Colon (tissue), 2 donors: ENCODE measurements at regions not wholly inside any gene's neighbourhood (a gene's known extent, or its start where the extent isn't known, plus 50 kb on each side); places are given as distances from the start of the nearest gene placed in this dataset.
"Not testable (repeated sequence)": the region's sequence is repeated elsewhere in the genome, so short reads cannot be mapped to it uniquely, and the experiment has no call there.

Source experiments
- FAIRE-seq: peaks from 2 replicates; lab custom pipeline; 2012; peaks lifted over from hg19 to GRCh38; lab: Jason Lieb, UNC
- donor health status: control.
- donor health status: control.

DNA sequence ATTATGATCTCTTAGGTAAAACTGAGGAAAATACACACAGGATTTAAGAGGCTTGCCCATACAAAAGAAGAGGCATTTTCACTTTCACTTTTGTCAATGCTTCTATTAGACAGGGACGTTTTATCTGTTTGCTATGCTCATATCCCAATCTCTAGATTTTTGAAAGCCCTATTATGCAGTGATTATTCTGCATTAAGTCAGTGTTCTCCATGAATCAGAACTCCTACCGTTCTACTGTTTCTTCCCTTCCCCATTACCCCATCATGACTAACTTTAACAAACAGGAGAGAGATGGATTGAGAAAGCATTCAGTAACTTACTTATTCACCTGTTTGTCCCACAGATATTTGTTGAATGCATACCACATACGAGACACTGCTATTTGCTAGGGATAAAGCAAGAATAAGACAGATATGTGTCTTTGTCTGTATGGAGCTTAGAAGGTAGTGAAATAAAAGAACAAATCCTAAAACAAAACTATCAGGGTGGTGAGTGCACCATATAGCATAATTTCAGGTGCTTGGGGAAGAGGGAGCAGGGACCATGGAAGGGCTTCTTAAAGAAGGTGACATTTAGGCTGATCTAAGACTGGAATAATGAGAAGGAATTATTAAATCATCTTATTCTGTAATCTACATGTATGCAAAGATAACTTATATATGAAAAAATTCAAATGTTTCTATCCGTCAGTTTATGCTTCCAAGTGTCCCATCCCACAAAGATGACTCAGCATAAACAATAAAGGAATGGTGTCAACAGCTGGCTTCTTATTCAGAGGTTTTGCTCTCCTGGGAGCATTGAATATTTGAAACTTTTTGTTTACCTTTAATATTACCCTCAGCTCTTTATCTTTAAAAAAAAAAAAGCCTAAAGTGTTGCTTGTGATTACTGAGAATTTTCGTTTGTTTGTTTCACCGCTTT is 328.1 kb downstream of the HINT1 start:
- no peak for FAIRE-seq

DNA sequence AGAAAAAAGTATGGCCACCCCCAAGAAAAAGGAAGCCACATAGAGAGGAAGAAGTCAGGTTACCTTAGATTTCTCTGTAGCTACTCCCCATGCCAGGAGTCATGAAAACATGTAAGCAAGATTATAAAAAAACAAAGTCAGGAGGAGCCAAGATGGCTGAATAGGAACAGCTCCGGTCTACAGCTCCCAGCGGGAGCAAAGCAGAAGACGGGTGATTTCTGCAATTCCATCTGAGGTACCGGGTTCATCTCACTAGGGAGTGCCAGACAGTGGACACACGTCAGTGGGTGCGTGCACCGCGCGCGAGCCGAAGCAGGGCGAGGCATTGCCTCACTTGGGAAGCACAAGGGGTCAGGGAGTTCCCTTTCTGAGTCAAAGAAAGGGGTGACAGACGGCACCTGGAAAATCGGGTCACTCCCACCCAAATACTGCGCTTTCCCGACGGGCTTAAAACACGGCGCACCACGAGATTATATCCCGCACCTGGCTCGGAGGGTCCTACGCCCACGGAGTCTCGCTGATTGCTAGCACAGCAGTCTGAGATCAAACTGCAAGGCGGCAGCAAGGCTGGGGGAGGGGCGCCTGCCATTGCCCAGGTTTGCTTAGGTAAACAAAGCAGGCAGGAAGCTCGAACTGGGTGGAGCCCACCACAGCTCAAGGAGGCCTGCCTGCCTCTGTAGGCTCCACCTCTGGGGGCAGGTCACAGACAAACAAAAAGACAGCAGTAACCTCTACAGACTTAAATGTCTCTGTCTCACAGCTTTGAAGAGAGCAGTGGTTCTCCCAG is 347.3 kb downstream of the HINT1 start:
- FAIRE-seq = not testable (repeated sequence)

DNA sequence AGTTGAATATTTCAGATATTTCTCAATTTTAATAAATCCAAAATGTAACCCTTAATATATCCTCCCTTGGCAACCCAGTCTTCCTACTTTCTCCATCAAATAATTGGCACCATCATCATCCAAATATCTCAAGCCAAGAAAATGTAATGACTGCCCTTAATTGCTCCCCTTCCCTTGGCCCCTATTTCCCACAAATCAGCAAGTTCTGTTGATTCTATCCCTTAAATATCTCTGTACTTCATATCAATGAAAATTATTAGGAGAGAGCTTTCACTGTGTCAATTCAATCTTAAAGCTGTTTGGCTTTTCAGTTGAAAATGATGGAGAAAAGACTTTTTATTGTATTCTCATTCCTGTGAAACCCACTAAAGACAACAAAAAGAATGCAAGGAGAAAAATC is 349.8 kb downstream of the HINT1 start:
- FAIRE-seq = no peak

DNA sequence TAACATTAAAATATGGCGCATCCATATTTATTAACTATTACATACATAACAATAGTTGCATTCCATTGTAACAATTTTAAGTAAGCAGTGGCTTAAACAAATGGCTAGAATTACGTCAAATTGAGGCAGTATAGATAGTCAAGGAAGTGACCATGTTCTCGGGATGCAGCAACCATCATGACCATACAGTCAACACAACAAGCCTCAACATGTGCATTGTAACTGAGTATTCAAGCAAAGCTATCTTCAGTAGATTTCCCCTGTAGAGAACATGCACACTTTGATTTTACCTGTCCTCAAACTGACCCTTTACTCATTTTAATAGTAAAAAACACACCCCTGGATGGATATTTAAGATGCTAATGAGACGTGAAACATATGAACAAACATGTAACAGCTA is 356.4 kb downstream of the HINT1 start:
- FAIRE-seq = no peak

DNA sequence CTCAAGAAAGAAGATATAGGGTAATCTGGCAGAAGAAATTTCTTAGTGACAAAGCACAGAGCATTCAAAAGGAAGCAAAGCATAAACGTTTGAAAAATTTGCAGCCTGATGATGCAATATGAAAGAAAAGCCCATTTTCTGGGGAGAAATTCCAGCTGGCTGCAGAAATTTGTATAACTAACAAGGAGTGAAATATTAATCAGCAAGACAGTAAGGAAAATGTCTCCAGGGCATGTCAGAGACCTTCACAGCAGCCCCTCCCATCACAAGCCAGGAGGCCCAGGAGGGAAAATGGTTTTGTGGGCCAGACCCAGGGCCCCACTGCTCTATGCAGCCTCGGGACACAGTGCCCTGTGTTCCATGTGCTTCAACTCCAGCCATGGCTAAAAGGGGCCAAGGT is 359.4 kb downstream of the HINT1 start:
- no peak for FAIRE-seq

DNA sequence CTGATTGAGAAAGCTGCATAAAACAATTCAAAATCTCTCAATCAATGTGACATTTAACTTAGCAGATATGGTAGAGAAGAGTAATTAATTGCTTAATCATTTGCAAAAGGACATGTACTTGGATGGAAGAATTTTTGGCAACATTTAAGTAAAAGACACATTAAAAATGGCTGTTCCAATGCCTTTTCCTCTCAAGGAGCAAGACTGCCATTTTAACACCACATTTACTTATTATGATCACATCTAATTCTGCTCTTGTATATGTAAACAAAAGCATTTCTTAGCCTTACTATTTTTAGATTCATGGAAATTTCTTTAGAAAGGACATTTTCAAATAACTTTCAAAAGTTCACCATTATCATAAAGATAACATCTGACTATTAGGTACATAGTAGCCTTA is 360.0 kb downstream of the HINT1 start:
- FAIRE-seq = no peak

DNA sequence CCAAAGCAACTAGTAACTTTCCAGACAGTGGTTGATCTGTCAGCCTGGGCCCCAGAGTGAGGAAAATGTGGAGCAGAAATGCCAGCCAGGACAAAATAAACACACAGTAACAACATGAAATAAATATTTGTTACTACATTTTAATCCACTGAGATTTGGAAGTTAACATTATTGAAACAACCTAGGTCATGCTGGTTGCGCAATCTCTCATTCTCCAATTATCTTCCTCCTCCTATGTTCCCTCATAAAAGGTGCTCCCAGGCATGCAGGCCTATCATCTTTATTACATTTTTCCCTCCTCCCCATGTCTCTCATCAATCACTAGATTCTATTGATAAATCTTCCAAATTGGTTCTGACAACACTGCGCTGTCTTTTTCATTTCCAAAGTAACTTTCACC is 363.1 kb downstream of the HINT1 start:
- no peak for FAIRE-seq

DNA sequence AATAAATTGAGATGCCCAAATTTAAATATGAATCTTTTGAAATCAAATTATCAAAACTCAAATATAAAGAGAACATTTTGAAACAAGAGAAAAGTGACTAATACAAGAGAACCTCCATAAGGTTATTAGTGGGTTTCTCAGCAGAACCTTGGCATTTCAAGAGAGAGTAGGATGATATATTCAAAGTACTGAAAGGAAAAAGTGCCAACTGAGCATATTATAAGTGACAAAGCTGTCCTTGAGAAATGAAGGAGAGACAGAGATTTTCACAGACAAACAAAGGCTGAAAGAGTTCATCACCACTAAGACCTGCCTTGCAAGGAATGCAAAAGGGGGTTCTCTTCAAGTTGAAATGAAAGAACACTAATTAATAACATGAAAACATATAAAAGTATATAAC is 366.0 kb downstream of the HINT1 start:
- FAIRE-seq = no peak

DNA sequence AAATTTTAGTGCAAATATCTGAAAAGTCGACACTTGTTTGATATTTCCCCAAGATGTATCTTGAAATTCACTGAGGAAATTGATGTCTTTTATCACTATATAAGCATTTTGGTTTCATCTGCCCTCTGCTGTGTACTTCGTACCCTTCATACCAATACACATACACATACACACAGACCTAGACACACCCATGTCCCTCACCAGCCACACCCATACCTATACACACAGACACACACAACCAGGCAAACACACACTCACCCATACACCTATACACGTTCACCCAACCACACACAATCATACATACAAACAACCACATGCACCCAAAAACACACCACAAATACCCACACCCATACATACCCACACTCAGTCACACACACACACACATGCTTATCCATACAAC is 367.8 kb downstream of the HINT1 start:
- FAIRE-seq = no peak

DNA sequence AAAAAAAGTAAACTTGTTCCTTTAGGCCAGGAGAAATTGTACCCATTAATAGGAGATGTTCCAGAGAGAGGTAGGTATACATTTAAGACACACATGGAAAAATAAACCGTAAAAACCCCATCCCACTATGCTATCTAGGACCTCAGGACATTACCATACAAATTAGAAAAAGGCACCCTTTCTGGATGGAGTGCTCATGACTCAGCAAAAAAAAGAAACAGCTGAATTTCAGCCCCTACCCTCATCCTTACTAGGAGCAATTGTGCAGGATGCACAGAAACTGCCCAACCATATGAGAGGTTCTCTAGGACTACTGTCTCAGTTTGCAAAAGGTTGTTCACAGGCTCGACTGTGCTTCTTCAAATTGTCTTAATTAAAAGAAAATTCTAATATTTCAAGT is 368.2 kb downstream of the HINT1 start:
- FAIRE-seq = no peak

DNA sequence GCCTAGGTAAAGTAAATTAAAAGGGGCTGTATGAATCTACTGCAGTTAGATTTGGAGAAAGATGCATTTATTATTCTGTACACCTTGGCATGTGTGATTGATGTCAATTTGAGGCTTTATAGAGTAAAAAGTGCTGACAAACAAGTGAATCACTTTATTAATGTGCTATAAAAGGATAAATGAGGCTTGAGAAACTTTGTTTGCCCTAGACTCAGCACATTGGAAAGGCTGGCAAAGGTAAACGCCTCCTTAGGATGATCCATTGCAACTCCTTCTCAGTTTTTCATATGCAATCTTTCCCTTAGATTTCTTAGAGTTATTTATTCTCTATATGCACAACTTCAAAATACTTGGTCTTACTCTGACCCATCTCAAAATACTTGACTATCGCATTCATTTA is 369.0 kb downstream of the HINT1 start:
- FAIRE-seq = no peak

DNA sequence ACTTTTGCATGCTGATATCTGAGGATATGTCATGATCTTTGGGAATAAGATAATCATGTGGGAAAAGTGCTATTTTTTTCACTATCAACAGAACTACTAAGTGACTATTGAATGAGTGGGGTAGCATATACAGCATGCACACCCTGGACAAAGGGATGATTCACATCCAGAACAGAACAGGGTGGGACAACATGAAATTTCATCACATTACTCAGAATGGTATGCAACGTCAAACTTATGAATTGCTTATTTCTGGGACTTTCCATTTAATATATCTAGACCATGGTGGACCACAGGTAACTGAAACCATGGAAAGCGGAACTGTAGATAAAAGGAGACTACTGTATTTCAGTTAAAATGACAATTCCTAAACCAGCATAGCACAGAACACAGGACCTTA is 370.0 kb downstream of the HINT1 start:
- no peak for FAIRE-seq

DNA sequence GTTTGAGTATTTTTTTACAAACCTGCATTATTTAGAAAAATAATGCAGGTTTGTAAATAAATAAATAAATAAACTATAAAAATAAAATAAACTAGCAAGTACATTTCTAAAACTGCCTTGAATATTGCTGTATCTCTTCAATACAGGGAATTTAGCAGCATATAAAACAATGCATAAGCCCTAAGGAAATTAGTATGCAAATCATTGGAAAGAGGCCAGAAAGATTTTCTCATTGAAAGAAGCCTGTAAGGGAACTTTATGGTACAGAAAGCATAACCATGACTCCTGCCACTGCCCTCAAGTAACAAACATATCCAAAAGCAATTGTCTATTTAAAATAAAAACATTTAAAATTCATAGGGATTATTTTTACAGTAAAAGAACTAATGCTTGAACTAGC is 387.3 kb downstream of the HINT1 start:
- FAIRE-seq = no peak

DNA sequence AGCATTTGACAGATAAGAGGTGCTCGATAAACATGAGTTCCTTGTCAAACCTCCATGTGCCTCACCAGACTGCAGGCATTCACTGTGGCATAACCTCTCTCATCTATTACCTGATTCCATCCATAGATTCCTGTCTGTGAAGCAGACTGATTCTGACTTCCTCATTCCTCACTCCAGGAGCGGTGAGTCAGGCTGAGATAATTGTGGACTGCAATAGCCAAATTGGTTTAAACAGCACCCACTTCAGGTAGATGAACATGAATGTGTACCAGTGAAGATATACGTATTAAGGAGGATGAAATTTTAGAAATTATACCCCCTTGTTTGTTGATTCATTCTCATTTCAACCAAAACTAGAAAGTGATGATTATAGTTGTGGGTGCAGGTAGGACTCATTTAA is 391.2 kb downstream of the HINT1 start:
- no peak for FAIRE-seq

DNA sequence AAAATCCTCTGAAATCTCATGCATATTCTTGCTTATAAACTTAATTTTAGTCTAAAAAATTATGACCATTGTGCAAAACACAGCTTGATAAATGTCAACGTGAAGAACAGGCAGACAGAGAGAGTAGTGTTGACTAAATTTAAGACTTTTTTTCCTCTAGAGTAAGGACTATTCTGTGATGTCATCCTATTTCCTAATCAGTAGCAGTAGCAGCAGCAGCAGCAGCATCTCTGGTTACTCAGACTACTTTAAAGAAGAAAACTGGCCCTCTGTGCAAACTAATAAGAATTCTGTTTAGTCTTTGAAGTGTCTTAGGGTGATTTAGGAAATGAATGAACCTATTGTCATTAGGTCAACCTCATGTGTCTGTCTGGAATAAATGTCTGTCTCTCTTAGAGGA is 403.0 kb downstream of the HINT1 start:
- no peak for FAIRE-seq

DNA sequence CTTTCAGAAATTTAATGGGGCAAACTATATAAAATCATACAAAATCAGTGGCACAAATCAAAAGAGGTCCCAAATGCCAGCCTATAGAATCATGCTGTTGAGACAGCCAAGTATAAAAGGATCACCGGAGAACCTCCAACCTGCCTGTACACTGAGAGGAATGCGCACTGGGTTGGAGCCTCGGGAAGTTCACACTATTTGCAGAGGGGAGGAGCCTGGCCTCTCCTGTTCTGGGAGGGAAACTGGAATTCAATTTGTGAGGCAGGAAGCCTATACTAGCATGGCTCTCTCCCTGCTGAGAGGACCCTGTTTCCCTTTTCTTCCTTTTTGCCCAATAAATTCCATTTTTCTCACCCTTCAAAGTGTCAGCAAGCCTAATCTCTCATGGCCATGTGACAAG is 406.0 kb downstream of the HINT1 start:
- no peak for FAIRE-seq

DNA sequence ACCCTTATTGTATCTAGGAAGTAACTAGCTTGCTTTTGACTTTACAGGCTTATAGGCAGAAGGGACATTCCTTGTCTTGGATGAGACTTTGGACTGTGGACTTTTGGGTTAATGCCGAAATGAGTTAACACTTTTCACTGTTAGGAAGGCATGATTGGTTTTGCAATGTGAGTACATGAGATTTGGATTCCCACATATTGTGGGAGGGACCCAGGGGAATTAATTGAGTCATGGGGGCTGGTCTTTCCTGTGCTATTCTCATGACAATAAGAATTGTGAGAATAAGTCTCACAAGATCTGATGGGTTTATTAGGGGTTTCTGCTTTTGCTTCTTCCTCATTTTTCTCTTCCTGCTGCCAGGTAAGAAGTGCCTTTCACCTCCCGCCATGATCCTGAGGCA is 417.5 kb downstream of the HINT1 start:
- FAIRE-seq = no peak

DNA sequence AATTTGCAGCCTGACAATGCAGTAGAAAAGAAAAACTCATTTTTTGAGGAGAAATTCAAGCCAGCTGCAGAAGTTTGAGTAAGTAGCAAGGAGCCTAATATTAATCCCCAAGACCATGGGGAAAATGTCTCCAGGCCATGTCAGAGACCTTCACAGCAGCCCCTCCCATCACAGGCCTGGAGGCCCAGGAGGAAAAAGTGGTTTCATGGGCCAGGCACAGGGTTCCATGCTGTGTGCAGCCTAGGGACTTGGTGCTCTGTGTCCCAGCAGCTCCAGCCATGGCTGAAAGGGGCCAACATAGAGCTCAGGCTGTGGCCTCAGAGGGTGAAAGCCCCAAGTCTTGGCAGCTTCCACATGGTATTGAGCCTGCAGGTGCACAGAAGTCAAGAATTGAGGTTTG is 418.4 kb downstream of the HINT1 start:
- not testable (repeated sequence) for FAIRE-seq

DNA sequence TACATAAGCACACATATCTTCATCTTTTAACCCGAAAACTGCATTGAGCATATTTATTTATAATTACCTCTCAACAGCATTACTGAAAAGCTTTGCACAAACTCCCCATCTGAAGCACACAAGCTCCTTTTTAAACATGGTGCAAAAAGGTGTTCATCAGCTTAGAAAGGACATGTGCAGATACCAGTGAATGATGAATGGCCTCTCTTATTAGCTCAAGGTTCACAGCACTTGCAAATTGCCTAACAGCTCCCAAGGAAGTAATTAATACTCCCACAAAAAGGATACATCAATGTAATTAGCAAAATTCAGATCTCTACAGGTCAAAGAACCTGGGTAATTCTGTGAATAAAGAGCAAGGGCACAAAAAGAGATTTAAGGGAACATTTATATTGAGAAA is 422.0 kb downstream of the HINT1 start:
- no peak for FAIRE-seq

DNA sequence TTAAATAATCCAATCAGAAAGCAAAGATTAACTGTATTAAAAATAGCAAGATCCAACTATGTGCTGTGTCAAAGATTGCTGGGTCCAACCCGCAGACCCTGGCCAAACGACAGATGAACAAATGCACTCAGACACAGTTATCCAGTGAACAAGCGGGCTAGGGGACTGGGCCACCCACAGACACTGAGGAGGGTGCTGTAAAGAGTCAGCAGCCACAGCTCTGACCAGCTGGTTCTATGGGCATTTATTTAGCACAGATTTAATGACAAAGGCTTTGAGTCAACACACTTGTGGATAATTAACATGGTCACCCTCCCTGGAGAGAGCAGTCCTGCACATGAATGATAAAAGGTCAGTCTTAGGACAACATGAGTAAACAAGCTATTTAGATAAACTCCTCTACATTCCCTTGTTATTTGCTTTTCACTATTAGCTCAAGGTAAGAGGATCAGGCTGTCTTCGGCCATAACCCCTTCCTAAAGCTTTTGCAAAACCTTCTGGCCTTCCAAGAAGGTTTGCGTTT is 424.9 kb downstream of the HINT1 start:
- FAIRE-seq = no peak

DNA sequence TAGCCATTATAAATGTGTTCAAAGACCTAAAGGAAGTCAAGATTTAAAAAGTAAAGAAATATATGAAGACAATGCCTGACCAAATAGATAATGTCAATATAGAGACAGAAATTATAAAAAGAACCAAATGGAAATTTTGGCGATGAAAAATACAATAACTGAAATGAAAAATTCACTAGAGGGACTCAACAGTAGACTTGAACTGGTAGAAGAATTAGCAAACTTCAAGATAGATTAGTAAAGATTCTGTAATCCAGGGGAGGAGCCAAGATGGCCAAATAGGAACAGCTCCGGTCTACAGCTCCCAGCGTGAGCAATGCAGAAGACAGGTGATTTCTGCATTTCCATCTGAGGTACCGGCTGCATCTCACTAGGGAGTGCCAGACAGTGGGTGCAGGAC is 433.2 kb downstream of the HINT1 start:
- no peak for FAIRE-seq

DNA sequence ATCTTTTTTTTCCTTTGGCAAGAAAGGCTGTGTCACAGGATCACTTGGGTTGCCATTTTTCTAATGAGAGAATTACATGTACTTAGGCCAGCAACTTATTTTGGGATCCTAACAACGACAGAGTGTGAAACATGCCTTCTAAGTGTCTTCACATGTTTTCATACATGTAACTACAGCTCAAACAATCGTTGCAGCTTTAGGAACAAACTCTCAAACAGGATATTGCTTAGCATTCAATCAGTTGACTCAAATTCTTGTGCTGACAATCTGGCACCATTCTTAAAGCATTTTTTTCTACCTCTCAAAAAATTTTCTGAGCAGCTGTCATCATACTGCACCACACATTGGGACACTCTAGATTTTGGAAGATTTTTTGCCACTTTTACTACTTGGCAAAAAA is 435.5 kb downstream of the HINT1 start:
- no peak for FAIRE-seq

DNA sequence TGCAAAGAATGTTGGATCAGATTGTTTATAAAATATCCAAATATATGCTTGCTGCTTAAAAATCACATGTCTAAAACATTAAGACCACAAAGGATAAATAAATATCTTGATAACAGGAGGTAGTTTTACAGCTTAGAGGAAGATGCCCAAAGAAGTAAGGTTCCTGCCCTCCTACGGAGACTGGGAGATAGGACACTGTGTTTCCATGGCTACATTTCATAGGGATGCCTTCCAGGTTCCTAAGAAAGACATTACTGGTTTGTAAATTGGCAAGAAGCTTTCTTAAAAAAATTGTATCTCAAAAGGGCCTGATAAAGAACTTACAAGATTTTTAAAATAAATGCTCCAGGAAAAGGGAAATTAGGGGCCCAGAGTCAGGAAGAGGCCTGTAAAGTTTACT is 437.2 kb downstream of the HINT1 start:
- no peak for FAIRE-seq
